Endothelial cell of umbilical vein (primary cell): ENCODE measurements at regions not wholly inside any gene's neighbourhood (a gene's known extent, or its start where the extent isn't known, plus 50 kb on each side); places are given as distances from the start of the nearest gene placed in this dataset.

ENCODE experiments used
- EZH2 ChIP-seq: IDR thresholded peaks from 2 replicates; pipeline ENCODE4 v1.6.1; 2012; ENCODE audit warnings: borderline replicate concordance, low read depth, mild to moderate bottlenecking, moderate library complexity, low read length, inconsistent platforms; ENCODE audit not compliant: severe bottlenecking
- GATA2 ChIP-seq: IDR thresholded peaks from 2 replicates; pipeline ENCODE4 v1.7.0; 2011; ENCODE audit warnings: low read depth, mild to moderate bottlenecking, moderate library complexity, mixed read lengths, low read length; ENCODE audit not compliant: insufficient read length, insufficient read depth
- JUN ChIP-seq: IDR thresholded peaks from 2 replicates; pipeline ENCODE4 v1.6.1; 2011; ENCODE audit warnings: borderline replicate concordance, low read depth; ENCODE audit not compliant: insufficient read length, insufficient read depth
- MYC ChIP-seq: IDR thresholded peaks from one replicate; pipeline ENCODE4 v1.6.1; 2011; ENCODE audit warnings: mild to moderate bottlenecking, low read depth, low read length
- POLR2A ChIP-seq: IDR thresholded peaks from 2 replicates; pipeline ENCODE4 v1.6.1; 2012; ENCODE audit warnings: low read depth, mild to moderate bottlenecking, control low read depth, low read length
- POLR2AphosphoS5 ChIP-seq: IDR thresholded peaks from 2 replicates; pipeline ENCODE4 v1.6.1; 2012; ENCODE audit warnings: low read depth, mild to moderate bottlenecking, control low read depth, low read length, moderate library complexity; ENCODE audit not compliant: insufficient read depth
- TF ChIP-seq, protein P1 (sequence below), 2 donors: IDR thresholded peaks; 1 replicate in 1 of 2; 2 replicates in 1 of 2; pipeline ENCODE4 v1.5.1; 2011; ENCODE audit warnings: low read length in 2 of 2, mild to moderate bottlenecking in 2 of 2, moderate library complexity in 2 of 2, control low read depth in 1 of 2, inconsistent platforms in 1 of 2, low read depth in 1 of 2; ENCODE audit not compliant: insufficient read depth in 1 of 2; ENCODE audit errors: extremely low read depth in 1 of 2
- TF ChIP-seq, protein P2 (sequence below): IDR thresholded peaks from 2 replicates; pipeline ENCODE4 v1.6.1; 2011; ENCODE audit not compliant: insufficient read depth, insufficient read length

DNA sequence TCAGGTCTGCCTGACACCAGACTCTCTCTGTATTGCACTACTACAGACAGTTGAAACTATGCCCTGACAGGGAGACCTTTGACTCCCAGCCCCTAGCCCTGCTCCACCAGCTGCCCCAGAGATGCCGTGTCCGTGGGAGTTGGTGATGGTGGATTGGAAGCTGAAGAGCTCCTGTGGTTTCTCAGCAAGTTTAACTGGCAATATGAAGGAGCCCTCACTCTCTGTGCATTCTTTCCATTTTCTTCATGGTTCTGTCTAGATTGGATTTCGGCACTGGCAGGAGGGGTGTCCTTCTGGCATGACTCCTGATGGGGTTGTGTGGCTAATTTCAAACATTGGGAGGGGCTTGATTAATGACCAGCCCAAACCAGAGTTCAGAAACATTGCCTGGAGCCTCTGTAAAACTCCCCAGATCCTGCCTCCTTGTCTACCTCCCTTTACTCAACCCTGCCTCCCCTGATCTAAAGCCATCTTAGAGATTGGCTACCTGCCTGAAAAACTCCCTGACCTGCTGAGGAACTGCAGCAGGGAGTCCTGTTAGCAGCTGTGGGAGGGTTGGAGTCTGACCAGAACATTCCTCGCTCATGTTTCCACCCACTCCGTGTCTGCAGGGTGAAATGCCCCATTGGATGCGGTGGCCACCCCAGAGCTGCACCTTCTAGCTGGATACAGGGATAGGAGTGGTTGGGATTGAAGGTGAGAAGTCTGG, 206.9 kb upstream of the SPRED2 start:
- TF ChIP-seq, protein P1, sequence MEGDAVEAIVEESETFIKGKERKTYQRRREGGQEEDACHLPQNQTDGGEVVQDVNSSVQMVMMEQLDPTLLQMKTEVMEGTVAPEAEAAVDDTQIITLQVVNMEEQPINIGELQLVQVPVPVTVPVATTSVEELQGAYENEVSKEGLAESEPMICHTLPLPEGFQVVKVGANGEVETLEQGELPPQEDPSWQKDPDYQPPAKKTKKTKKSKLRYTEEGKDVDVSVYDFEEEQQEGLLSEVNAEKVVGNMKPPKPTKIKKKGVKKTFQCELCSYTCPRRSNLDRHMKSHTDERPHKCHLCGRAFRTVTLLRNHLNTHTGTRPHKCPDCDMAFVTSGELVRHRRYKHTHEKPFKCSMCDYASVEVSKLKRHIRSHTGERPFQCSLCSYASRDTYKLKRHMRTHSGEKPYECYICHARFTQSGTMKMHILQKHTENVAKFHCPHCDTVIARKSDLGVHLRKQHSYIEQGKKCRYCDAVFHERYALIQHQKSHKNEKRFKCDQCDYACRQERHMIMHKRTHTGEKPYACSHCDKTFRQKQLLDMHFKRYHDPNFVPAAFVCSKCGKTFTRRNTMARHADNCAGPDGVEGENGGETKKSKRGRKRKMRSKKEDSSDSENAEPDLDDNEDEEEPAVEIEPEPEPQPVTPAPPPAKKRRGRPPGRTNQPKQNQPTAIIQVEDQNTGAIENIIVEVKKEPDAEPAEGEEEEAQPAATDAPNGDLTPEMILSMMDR (IDR thresholded peaks at IDR 0.05; ENCODE audit: extremely low read depth in 1 of 2, insufficient read depth in 1 of 2, low read depth in 1 of 2, low read length in 2 of 2) = no peak
- TF ChIP-seq POLR2A = no peak
- no peak for TF ChIP-seq POLR2AphosphoS5
- TF ChIP-seq EZH2 = no peak
- TF ChIP-seq GATA2 = no peak
- TF ChIP-seq MYC = no peak
- no peak for TF ChIP-seq JUN
- TF ChIP-seq, protein P2, sequence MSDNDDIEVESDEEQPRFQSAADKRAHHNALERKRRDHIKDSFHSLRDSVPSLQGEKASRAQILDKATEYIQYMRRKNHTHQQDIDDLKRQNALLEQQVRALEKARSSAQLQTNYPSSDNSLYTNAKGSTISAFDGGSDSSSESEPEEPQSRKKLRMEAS = no peak
